ENCODE measurements at regions not wholly inside any gene's neighbourhood (a gene's known extent, or its start where the extent isn't known, plus 50 kb on each side); places are given as distances from the start of the nearest gene placed in this dataset.

GRCh38 chr21:22063140-22063539 lies 1064.9 kb downstream of the NCAM2 start:
- in situ Hi-C loops (cut with HindIII; ENCODE audit: low pct_ligation_motif_present, low sequenced_read_pairs) = no loop called here
- no peaks in the 10 kb centered on the region for H3K36me3 ChIP-seq (replicated peaks)
- no peaks in the 10 kb centered on the region for H3K27me3 ChIP-seq (replicated peaks)
- H3K4me3 ChIP-seq (ENCODE audit: low read depth, low read length) = no peak overlapping the region
- H3K27ac ChIP-seq = no peak overlapping the region
- TF ChIP-seq CTCF (IDR thresholded peaks at IDR 0.05; ENCODE audit: low read depth, low read length, missing control alignments) = no peak
- no peak for DNase-seq

- in situ Hi-C loops (cut with HindIII; ENCODE audit: low pct_ligation_motif_present, low sequenced_read_pairs) = no loop called here
- no peak overlapping the region for H3K4me3 ChIP-seq (ENCODE audit: low read depth, low read length)
- no peaks in the 10 kb centered on the region for H3K27me3 ChIP-seq (replicated peaks)
- DNase-seq = no peak
- no peaks in the 10 kb centered on the region for H3K36me3 ChIP-seq (replicated peaks)
- TF ChIP-seq CTCF (IDR thresholded peaks at IDR 0.05; ENCODE audit: low read depth, low read length, missing control alignments) = no peak
- no peak overlapping the region for H3K27ac ChIP-seq
Measured at GRCh38 chr21:22076471-22076870, 1078.3 kb downstream of the NCAM2 start.

- Histone ChIP-seq H3K27me3 (replicated peaks) (no peaks in the 10 kb centered on the region), H3K27ac (no peak overlapping the region), H3K36me3 (replicated peaks) (no peaks in the 10 kb centered on the region), H3K4me3 (ENCODE audit: low read depth, low read length) (no peak overlapping the region)
- DNase-seq = no peak
- in situ Hi-C loops (cut with HindIII; ENCODE audit: low pct_ligation_motif_present, low sequenced_read_pairs) = no loop called here
- no peak for TF ChIP-seq CTCF (IDR thresholded peaks at IDR 0.05; ENCODE audit: low read depth, low read length, missing control alignments)
Measured at GRCh38 chr21:22083899-22084298, 1085.7 kb downstream of the NCAM2 start.

GRCh38 chr21:22096314-22096713 lies 1098.1 kb downstream of the NCAM2 start:
- Histone ChIP-seq H3K36me3 (replicated peaks) (no peaks in the 10 kb centered on the region), H3K4me3 (ENCODE audit: low read depth, low read length) (no peak overlapping the region), H3K27ac (no peak overlapping the region), H3K27me3 (replicated peaks) (no peaks in the 10 kb centered on the region)
- no peak for TF ChIP-seq CTCF (IDR thresholded peaks at IDR 0.05; ENCODE audit: low read depth, low read length, missing control alignments)
- in situ Hi-C loops (cut with HindIII; ENCODE audit: low pct_ligation_motif_present, low sequenced_read_pairs) = no loop called here
- DNase-seq = no peak

- Histone ChIP-seq H3K27me3 (replicated peaks) (no peaks in the 10 kb centered on the region), H3K27ac (no peak overlapping the region), H3K36me3 (replicated peaks) (no peaks in the 10 kb centered on the region), H3K4me3 (ENCODE audit: low read depth, low read length) (no peak overlapping the region)
- in situ Hi-C loops (cut with HindIII; ENCODE audit: low pct_ligation_motif_present, low sequenced_read_pairs) = no loop called here
- TF ChIP-seq CTCF (IDR thresholded peaks at IDR 0.05; ENCODE audit: low read depth, low read length, missing control alignments) = no peak
- DNase-seq = no peak
Measured at GRCh38 chr21:22106720-22107410, 1108.7 kb downstream of the NCAM2 start.

GRCh38 chr21:22115746-22116145 lies 1117.5 kb downstream of the NCAM2 start:
- in situ Hi-C loops (cut with HindIII; ENCODE audit: low pct_ligation_motif_present, low sequenced_read_pairs) = no loop called here
- Histone ChIP-seq H3K27ac (no peak overlapping the region), H3K4me3 (ENCODE audit: low read depth, low read length) (no peak overlapping the region), H3K27me3 (replicated peaks) (no peaks in the 10 kb centered on the region), H3K36me3 (replicated peaks) (no peaks in the 10 kb centered on the region)
- DNase-seq = no peak
- TF ChIP-seq CTCF (IDR thresholded peaks at IDR 0.05; ENCODE audit: low read depth, low read length, missing control alignments) = no peak
